Tibial nerve (tissue), 4 donors: ENCODE measurements at regions not wholly inside any gene's neighbourhood (a gene's known extent, or its start where the extent isn't known, plus 50 kb on each side); places are given as distances from the start of the nearest gene placed in this dataset.

Experiments used
- DNase-seq, 2 donors: peaks; one replicate each; pipeline ENCODE4 v3.0.0-alpha.2; 2019; ENCODE audit warnings: low spot score in 2 of 2
- H3K27ac ChIP-seq, 4 donors: fragments of 200-600 bp; sonication (generic) in 3 of 4; one replicate each; pipeline ENCODE4 v1.5.1; 2017 to 2019; ENCODE audit warnings: mild to moderate bottlenecking in 1 of 4
- H3K27me3 ChIP-seq, 2 donors: fragments of 200-600 bp; sonication (generic) in 1 of 2; one replicate each; pipeline versions ENCODE4 v1.5.1 to v1.6.0; 2017 to 2019
- H3K36me3 ChIP-seq, 3 donors: fragments of 200-600 bp; sonication (generic); one replicate each; pipeline ENCODE4 v1.5.1; 2018 to 2019
- H3K4me1 ChIP-seq, 4 donors: fragments of 200-600 bp; sonication (generic) in 3 of 4; one replicate each; pipeline ENCODE4 v1.5.1; 2017 to 2019
- H3K4me3 ChIP-seq, 4 donors: fragments of 200-600 bp; sonication (generic) in 3 of 4; one replicate each; pipeline ENCODE4 v1.5.1; 2017 to 2019; ENCODE audit warnings: mild to moderate bottlenecking in 1 of 4, moderate library complexity in 1 of 4
- H3K9me3 ChIP-seq, 4 donors: fragments of 200-600 bp; sonication (generic) in 3 of 4; one replicate each; pipeline ENCODE4 v1.5.1; 2017 to 2019
- EP300 ChIP-seq, 2 donors: sonication (generic); formaldehyde crosslinking; IDR thresholded peaks; one replicate each; pipeline ENCODE4 v1.6.1; 2017; ENCODE audit warnings: antibody characterized with exemption in 2 of 2, mild to moderate bottlenecking in 1 of 2
- POLR2A ChIP-seq, 2 donors: fragments of 450-650 bp; IDR thresholded peaks; one replicate each; pipeline ENCODE4 v1.6.1; 2017; ENCODE audit warnings: antibody characterized with exemption in 2 of 2, mild to moderate bottlenecking in 2 of 2, moderate library complexity in 2 of 2
- WGBS, 2 donors: methylation state at CpG; one replicate each; pipeline ENCODE4 v1.1.5; 2018; 5-methylcytosine and 5-hydroxymethylcytosine counted together
- TF ChIP-seq, protein P1 (sequence below), 5 experiments: fragments of 200-600 bp in 3 of 5; fragments of 450-650 bp in 2 of 5; sonication (generic) in 3 of 5; IDR thresholded peaks; one replicate each; pipeline ENCODE4 v1.5.1; 2016 to 2019; ENCODE audit warnings: antibody characterized with exemption in 5 of 5, mild to moderate bottlenecking in 3 of 5, moderate library complexity in 2 of 5

DNA sequence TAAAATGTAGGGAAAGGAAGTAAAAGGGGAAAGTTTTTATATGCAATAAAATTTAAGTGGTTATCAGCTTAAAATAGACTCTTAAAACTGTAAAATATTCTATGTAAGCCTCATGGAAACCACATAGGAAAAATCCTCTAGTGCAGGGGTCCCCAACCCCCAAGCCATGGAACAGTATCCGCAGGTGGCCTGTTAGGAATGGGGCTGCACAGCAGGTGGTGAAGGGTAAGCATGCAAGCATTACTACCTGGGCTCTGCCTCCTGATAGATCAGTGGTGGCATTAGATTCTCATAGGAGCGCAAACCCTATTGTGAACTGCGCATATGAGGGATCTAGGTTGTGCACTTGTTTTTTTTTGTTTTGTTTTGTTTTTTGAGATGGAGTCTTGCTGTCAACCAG lies 1409.3 kb upstream of the CDH2 start:
- no peak for DNase-seq
- Histone ChIP-seq H3K36me3 (no peaks in the 10 kb centered on the region), H3K27me3 (no peaks in the 10 kb centered on the region), H3K9me3 (peaks cover 0 to 12% (median 0%) of the 10 kb centered on the region in 4 donors), H3K27ac (no peak overlapping the region), H3K4me3 (no peak overlapping the region), H3K4me1 (no peaks in the 10 kb centered on the region)
- TF ChIP-seq POLR2A (IDR thresholded peaks at IDR 0.05) (no peak), EP300 (IDR thresholded peaks at IDR 0.05) (no peak)
- TF ChIP-seq, protein P1, sequence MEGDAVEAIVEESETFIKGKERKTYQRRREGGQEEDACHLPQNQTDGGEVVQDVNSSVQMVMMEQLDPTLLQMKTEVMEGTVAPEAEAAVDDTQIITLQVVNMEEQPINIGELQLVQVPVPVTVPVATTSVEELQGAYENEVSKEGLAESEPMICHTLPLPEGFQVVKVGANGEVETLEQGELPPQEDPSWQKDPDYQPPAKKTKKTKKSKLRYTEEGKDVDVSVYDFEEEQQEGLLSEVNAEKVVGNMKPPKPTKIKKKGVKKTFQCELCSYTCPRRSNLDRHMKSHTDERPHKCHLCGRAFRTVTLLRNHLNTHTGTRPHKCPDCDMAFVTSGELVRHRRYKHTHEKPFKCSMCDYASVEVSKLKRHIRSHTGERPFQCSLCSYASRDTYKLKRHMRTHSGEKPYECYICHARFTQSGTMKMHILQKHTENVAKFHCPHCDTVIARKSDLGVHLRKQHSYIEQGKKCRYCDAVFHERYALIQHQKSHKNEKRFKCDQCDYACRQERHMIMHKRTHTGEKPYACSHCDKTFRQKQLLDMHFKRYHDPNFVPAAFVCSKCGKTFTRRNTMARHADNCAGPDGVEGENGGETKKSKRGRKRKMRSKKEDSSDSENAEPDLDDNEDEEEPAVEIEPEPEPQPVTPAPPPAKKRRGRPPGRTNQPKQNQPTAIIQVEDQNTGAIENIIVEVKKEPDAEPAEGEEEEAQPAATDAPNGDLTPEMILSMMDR (IDR thresholded peaks at IDR 0.05), result no peak
- 91 to 92% methylated on average over 3 of the region's 3 CpGs for WGBS, 2 donors

DNA sequence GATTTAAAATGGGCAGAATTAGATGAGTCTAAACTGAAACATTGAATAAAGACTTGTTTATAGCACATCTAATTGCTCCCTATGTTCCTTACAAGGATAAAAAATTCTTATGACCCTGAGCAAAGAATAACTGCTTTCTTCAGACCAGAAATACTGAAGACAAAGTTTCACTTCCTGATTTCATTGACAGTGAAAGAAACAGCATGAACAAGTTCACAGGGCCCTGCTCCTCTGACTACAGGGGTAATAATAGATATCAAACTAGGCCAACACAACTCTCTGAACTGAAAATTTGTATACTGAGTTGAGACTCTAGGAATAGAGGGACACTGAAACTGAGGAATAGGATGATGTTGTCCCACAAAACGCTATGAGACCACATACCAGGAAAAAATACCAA lies 1383.3 kb upstream of the CDH2 start:
- H3K9me3 ChIP-seq, result no peaks in the 10 kb centered on the region
- DNase-seq, result no peak
- no peak overlapping the region for H3K27ac ChIP-seq
- WGBS, 2 donors, result 29 to 30% methylated on average over 1 of the region's 1 CpG
- TF ChIP-seq POLR2A (IDR thresholded peaks at IDR 0.05), result no peak
- TF ChIP-seq, protein P1 (IDR thresholded peaks at IDR 0.05), result no peak
- no peak for TF ChIP-seq EP300 (IDR thresholded peaks at IDR 0.05)
- no peaks in the 10 kb centered on the region for H3K36me3 ChIP-seq
- no peak overlapping the region for H3K4me3 ChIP-seq
- no peaks in the 10 kb centered on the region for H3K27me3 ChIP-seq
- H3K4me1 ChIP-seq, result no peaks in the 10 kb centered on the region

DNA sequence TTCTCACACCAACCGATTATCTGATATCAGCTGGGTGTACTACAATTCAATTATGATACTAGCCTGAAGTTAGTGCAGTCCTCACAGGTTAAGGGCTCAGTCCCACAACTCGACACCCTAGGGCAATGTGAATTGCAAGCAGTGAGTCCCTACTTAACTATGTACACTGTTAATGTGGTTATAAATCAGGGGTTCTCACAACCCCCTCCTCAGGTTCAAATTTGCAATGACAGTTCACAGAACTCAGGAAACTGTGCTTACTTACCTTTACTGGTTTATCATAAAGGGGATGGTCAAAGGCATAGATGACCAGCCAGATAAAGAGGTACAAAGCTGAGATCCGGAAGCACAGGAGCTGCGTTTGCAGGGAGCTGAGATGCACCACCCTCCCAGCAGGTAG lies 1379.1 kb upstream of the CDH2 start:
- TF ChIP-seq EP300 (IDR thresholded peaks at IDR 0.05), result no peak
- TF ChIP-seq, protein P1 (IDR thresholded peaks at IDR 0.05), result no peak
- TF ChIP-seq POLR2A (IDR thresholded peaks at IDR 0.05), result no peak
- Histone ChIP-seq H3K9me3 (no peaks in the 10 kb centered on the region), H3K36me3 (no peaks in the 10 kb centered on the region), H3K4me3 (no peak overlapping the region), H3K27ac (no peak overlapping the region), H3K27me3 (no peaks in the 10 kb centered on the region), H3K4me1 (no peaks in the 10 kb centered on the region)
- 84 to 87% methylated on average over 4 of the region's 4 CpGs for WGBS, 2 donors
- no peak for DNase-seq

GRCh38 chr18:29549759-29550158 lies 1372.8 kb upstream of the CDH2 start:
- Histone ChIP-seq H3K4me1 (no peaks in the 10 kb centered on the region), H3K27me3 (no peaks in the 10 kb centered on the region), H3K4me3 (no peak overlapping the region), H3K36me3 (no peaks in the 10 kb centered on the region), H3K27ac (no peak overlapping the region), H3K9me3 (no peaks in the 10 kb centered on the region)
- 92 to 93% methylated on average over 9 of the region's 9 CpGs for WGBS, 2 donors
- TF ChIP-seq, protein P1 (IDR thresholded peaks at IDR 0.05), result no peak
- TF ChIP-seq POLR2A (IDR thresholded peaks at IDR 0.05) (no peak), EP300 (IDR thresholded peaks at IDR 0.05) (no peak)
- DNase-seq, result no peak

- Histone ChIP-seq H3K4me1 (no peaks in the 10 kb centered on the region), H3K27ac (no peak overlapping the region), H3K4me3 (no peak overlapping the region), H3K9me3 (no peaks in the 10 kb centered on the region), H3K27me3 (no peaks in the 10 kb centered on the region), H3K36me3 (no peaks in the 10 kb centered on the region)
- TF ChIP-seq POLR2A (IDR thresholded peaks at IDR 0.05) (no peak), EP300 (IDR thresholded peaks at IDR 0.05) (no peak)
- TF ChIP-seq, protein P1 (IDR thresholded peaks at IDR 0.05), result no peak
- no peak for DNase-seq
Measured at GRCh38 chr18:29547626-29548025, 1370.7 kb upstream of the CDH2 start.
